ENCODE measurements at regions not wholly inside any gene's neighbourhood (a gene's known extent, or its start where the extent isn't known, plus 50 kb on each side); places are given as distances from the start of the nearest gene placed in this dataset.

DNA sequence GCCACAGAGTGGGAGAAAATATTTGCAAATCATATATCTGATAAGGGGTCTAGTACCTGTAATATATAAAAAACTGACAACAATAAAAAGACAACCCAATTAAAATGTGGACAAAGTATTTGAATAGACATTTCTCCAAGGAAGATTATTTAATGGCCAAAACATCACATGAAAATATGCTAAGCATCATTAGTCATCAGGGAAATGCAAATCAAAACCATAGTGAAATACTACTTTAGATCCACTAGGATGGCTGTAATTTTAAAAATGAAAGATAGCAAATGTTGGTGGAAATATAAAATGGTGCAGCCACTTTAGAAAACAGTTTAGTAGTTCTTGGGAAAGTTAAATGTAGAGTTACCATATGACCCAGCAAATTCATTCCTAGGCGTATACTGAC is 118.7 kb upstream of the KIF26B start:
- TF ChIP-seq POLR2A (IDR thresholded peaks at IDR 0.05): no peak
- TF ChIP-seq, protein P1, sequence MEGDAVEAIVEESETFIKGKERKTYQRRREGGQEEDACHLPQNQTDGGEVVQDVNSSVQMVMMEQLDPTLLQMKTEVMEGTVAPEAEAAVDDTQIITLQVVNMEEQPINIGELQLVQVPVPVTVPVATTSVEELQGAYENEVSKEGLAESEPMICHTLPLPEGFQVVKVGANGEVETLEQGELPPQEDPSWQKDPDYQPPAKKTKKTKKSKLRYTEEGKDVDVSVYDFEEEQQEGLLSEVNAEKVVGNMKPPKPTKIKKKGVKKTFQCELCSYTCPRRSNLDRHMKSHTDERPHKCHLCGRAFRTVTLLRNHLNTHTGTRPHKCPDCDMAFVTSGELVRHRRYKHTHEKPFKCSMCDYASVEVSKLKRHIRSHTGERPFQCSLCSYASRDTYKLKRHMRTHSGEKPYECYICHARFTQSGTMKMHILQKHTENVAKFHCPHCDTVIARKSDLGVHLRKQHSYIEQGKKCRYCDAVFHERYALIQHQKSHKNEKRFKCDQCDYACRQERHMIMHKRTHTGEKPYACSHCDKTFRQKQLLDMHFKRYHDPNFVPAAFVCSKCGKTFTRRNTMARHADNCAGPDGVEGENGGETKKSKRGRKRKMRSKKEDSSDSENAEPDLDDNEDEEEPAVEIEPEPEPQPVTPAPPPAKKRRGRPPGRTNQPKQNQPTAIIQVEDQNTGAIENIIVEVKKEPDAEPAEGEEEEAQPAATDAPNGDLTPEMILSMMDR (IDR thresholded peaks at IDR 0.05): no peak
- no peak for DNase-seq
- no peak overlapping the region for H3K4me3 ChIP-seq
- H3K27me3 ChIP-seq: no peaks in the 10 kb centered on the region
- H3K27ac ChIP-seq: no peak overlapping the region
- no peaks in the 10 kb centered on the region for H3K4me1 ChIP-seq
- no peaks in the 10 kb centered on the region for H3K36me3 ChIP-seq
- H3K9me3 ChIP-seq: no peaks in the 10 kb centered on the region

DNA sequence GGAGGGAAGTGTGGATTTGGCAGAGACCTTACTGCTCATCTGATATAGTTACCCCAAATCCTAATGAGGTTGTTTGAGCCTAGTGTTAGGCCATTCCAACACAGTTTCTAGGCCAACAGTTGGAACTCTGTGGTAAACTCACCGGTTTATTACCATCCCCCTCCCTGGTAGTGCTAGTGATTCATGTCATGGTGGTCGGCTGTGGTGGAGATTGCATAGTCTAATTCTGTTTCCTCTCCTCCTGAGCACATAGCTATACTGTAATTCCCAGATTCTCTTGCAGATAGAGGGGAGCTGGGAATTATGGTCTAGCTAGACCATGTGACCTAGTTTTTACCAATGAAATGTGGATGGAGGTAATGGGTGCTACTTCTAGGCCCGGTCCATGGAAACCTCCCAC is 123.7 kb upstream of the KIF26B start:
- Histone ChIP-seq H3K27ac (no peak overlapping the region), H3K4me3 (no peak overlapping the region), H3K4me1 (no peaks in the 10 kb centered on the region), H3K36me3 (no peaks in the 10 kb centered on the region), H3K27me3 (no peaks in the 10 kb centered on the region), H3K9me3 (no peaks in the 10 kb centered on the region)
- TF ChIP-seq, protein P1 (IDR thresholded peaks at IDR 0.05): no peak
- TF ChIP-seq POLR2A (IDR thresholded peaks at IDR 0.05): no peak
- DNase-seq: no peak

DNA sequence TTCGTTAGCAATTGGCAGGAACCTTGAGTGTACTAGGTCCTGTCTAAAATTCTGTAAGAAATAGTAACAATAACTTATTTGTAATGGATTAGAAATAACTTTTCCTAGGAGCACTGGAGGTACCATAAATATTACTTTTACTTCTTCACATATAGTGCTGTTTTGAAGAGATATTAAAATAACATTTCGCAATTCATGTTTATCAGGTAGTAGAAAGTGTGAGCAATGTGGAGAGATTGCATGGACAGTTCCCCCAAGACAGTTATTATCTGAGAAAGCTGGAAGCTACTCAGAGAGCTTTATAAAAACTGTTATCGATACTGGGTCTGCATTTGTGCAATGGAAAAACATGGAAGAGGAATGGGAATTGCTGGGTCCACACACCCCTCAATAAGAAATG is 128.5 kb upstream of the KIF26B start:
- DNase-seq: no peak
- Histone ChIP-seq H3K27me3 (no peaks in the 10 kb centered on the region), H3K9me3 (no peaks in the 10 kb centered on the region), H3K36me3 (no peaks in the 10 kb centered on the region), H3K27ac (no peak overlapping the region), H3K4me1 (no peaks in the 10 kb centered on the region), H3K4me3 (no peak overlapping the region)
- TF ChIP-seq POLR2A (IDR thresholded peaks at IDR 0.05): no peak
- TF ChIP-seq, protein P1 (IDR thresholded peaks at IDR 0.05): no peak

DNA sequence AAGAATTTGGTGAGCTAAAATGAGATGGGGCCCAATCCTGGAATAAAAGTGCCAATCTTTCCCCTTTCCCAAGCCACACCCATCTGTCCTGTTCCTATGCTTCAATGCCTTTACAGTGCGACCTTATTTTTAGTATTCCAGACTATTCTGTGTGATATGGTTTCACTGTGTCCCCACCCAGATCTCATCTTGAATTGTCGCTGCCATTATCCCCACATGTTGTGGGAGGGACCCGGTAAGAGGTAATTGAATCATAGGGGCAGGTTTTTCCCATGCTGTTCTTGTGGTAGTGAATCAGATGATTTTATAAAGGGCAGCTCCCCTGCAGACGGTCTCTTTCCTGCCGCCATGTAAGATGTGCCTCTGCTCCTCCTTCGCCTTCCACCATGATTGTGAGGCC is 129.3 kb upstream of the KIF26B start:
- H3K27ac ChIP-seq: no peak overlapping the region
- no peaks in the 10 kb centered on the region for H3K4me1 ChIP-seq
- TF ChIP-seq, protein P1 (IDR thresholded peaks at IDR 0.05): no peak
- TF ChIP-seq POLR2A (IDR thresholded peaks at IDR 0.05): no peak
- no peaks in the 10 kb centered on the region for H3K9me3 ChIP-seq
- H3K4me3 ChIP-seq: no peak overlapping the region
- no peaks in the 10 kb centered on the region for H3K27me3 ChIP-seq
- DNase-seq: no peak
- H3K36me3 ChIP-seq: no peaks in the 10 kb centered on the region

DNA sequence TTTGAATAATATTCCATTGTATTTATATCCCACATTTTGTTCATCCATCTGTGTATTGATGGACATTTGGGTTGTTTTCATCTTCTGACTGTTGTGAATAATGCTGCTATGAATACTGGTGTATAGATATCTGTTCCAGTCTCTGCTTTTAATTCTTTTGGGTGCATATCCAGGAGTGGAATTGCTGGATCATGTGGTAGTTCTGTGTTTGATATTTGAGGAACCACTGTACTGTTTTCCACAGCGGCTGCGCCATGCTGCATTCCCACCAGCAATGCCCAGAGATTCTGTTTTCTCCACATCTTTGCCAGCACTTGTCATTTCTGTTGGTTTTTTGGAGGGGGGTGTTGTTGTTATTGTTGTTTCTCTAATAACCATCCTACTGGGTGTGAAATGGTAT is 131.6 kb upstream of the KIF26B start:
- Histone ChIP-seq H3K4me1 (no peaks in the 10 kb centered on the region), H3K4me3 (no peak overlapping the region), H3K9me3 (no peaks in the 10 kb centered on the region), H3K36me3 (no peaks in the 10 kb centered on the region), H3K27ac (no peak overlapping the region), H3K27me3 (no peaks in the 10 kb centered on the region)
- no peak for DNase-seq
- TF ChIP-seq, protein P1 (IDR thresholded peaks at IDR 0.05): no peak
- no peak for TF ChIP-seq POLR2A (IDR thresholded peaks at IDR 0.05)

DNA sequence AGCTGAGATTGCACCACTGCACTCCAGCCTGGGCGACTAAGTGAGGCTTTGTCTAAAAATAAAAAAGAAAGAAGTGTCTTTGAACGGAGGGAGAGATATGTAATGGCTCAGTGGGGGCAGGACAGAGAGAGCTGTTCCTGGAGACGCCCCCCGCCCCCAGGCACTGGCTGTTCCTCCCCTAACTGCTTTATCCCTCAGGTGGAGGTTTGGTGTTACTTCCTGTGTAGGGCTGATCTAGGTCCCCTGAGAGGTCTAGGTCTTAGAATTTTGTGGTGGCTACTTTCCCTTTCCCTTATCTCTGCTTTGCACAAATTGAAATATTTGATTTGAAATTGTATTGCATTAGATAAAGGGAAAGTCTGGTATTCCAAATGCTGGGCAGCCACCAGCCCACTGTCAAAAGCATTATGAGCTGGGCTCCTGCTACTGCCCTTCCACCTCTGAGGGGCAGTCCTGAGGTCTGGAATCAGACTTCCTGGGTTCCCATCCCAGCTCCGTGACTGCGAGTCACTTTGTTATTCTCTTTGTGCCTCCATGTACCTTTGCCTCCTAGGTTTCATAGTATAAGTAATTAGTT is 134.8 kb upstream of the KIF26B start:
- no peaks in the 10 kb centered on the region for H3K27me3 ChIP-seq
- no peak for TF ChIP-seq POLR2A (IDR thresholded peaks at IDR 0.05)
- TF ChIP-seq, protein P1 (IDR thresholded peaks at IDR 0.05): no peak
- DNase-seq: no peak
- H3K4me3 ChIP-seq: no peak overlapping the region
- H3K27ac ChIP-seq: no peak overlapping the region
- no peaks in the 10 kb centered on the region for H3K4me1 ChIP-seq
- no peaks in the 10 kb centered on the region for H3K36me3 ChIP-seq
- H3K9me3 ChIP-seq: no peaks in the 10 kb centered on the region

All from Peyer's patch (tissue), 4 donors.